T follicular helper cell (primary cell): ENCODE measurements at regions not wholly inside any gene's neighbourhood (a gene's known extent, or its start where the extent isn't known, plus 50 kb on each side); places are given as distances from the start of the nearest gene placed in this dataset.

ENCODE experiments used
- DNase-seq: peaks from one replicate; pipeline ENCODE4 v3.0.0-alpha.2; 2020; ENCODE audit warnings: low read depth

DNA sequence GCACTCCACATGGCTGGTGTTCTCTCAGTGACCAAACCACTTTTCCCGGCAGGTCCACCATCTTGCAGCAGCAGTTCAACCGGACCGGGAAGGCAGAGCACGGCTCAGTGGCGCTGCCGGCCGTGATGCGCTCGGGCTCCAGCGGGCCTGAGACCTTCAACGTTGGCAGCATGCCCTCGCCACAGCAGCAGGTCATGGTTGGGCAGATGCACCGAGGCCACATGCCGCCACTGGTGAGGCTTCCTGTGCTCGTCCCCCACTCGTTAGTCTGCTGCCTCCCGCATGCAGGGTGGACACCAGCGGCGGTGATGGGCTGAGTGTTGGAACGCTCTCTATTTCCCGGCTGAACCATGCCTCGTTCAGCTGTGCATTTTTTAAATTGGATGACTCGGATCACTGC, 344.9 kb upstream of the TPM1 start:
- no peak for DNase-seq

DNA sequence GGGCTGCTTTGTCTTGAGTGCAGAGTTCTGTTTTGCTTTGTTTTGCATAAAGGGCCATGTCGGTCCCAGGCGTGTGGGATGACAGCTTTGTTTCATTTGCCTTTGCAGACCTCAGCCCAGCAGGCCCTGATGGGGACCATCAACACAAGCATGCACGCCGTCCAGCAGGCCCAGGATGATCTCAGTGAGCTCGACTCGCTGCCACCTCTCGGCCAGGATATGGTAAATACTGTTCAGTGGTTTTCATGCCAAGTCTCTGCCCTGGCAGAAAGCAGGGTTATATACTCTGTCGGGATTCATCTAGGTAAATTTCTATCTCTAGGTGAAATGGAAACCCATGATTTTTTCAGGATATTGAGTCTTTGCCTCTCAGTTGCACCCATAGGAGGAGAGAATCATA, 343.9 kb upstream of the TPM1 start:
- DNase-seq, result no peak

DNA sequence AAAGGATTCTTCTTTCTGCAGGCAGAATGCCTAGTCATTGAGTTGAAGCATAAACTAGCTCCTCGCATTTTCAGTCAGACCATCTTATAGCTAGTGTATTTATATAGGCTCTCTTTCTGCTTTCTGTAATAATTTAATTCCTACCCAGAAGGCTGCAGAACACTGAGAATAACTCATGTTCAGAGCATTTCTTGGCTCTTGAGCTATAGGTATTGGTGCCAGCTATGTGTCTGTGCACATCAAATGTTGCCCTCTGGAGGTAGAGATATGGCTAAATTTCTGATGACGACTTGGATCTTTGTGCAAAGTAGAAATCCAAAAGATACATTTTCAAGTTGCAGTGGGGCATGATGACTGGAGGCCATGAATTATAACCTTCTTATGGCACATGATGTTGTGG, 336.2 kb upstream of the TPM1 start:
- no peak for DNase-seq

GRCh38 chr15:62708470-62708869, 334.1 kb upstream of the TPM1 start:
- no peak for DNase-seq

DNA sequence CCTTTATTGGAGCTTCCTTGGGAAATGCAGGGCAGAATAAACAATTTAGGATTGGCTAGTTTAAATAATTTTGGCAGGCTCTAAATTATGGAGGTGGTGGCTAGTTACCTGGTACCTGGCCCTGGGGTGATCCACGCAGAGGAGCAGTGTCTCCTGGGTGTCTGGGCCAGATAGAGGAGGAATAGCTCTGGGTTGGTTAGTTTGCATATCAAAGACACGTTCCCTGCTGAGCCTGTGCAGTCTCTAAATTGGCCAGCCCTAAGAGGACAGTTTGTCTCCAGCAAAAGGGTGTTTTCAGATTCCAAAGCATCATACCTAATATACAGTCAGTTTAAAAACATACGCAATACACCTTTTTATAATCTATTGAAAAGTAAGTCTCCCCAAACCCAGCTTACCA, 333.3 kb upstream of the TPM1 start:
- DNase-seq, result no peak

DNA sequence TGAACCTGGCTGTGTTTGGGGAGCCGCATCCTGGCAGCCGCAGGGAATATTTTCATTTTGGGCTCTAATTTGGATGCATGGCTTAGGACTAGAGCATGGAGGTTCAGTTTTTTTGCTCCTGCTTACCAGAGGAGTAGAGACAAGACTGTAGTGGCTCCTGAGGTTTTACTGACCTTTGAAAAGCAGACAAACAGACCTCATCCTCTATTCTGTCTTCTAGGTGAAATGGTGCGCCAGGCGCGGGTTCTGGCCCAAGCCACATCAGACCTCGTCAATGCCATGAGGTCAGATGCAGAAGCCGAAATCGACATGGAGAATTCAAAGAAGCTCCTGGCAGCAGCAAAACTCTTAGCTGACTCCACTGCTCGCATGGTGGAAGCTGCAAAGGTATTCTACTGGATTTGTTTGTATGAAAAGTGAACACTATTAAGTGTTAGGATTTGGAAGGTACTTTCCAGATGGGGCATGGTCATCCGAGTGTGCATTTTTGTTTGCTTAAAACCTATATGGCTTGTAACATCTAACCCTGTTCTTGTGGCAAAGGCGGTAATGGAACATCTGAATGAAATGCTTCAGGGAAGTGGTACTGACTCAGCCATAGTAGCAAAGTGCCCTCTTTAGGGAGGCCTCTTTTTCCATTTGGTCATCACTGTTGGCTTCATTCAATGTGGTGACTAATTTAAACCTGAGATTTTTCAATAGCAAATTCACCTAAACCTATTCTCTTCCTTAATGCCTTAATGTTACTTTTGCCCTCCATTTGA, 330.7 kb upstream of the TPM1 start:
- no peak for DNase-seq

DNA sequence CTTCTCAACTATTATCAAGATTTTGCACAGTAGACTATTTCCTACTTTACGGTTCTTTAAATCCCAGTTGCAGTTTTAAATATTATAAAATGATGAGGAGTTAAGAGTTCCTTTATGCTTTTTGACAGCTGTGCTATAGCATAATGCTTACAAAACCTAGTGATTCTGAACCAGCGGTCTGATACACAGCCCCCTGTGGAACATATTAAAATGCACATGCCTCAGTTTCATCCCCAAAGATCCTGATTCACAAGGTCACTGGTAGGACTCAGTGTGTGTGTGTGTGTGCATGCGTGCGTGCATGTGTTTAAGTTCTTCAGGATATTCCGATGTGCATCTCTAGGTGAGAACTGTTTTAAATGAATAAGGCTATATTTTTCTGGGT, 330.1 kb upstream of the TPM1 start:
- DNase-seq, result no peak

GRCh38 chr15:62715946-62716345, 326.6 kb upstream of the TPM1 start:
- no peak for DNase-seq

- no peak for DNase-seq
Observed at GRCh38 chr15:62717496-62717895, 325.1 kb upstream of the TPM1 start.

DNA sequence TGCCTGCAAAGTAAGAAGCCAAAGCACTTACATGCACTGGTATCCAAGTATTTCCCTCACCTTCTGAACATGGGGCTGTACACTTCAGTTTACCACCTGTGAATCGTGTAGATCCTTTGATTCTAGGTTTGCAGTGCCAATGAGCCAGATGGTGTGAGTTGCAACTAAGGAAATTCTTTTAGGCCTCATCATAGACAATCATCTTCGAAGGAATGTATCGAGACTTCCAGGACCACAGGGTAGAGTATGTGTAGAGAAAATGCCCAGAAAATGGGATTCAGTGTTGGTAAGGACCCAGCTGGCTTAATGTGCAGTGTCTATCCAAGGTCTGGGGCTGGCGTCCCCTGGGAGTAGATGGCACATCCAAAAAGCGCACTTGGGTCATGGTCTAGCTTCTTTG, 323.2 kb upstream of the TPM1 start:
- DNase-seq, result no peak

DNA sequence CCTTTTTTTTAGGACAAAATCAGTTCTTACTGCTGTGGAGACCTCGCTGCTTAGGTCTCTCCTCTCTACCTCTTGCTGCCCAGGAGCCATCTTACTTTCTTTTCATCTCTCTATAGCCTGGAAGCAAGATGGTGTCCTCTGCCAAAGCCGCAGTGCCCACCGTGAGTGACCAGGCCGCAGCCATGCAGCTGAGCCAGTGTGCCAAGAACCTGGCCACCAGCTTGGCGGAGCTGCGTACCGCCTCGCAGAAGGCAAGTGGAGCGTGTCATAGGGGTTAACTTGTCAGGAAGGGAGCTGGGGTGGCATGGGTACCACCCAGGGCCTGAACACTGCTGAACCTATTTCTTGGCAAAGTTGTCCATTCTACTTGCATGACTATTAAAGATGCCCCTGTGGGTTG, 320.3 kb upstream of the TPM1 start:
- DNase-seq, result no peak

DNA sequence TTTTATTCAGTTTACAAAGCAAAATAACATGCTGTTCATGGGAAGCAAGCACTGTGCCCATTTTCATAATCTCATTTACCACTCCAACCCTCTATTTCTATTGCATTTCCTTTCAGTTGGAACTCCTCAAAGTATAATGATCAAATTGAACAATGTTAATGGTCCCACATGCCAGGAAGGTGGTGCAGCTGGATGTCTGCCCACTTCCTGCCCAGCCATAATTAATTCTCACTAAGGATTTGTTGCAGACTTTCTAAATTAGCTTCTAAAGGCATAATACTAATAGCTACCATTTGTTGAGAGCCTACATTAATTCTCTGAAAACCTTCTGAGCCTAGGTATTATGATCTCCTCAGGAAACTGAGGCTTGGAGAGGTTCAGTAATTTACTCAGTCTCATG, 316.1 kb upstream of the TPM1 start:
- DNase-seq, result no peak

- DNase-seq, result no peak
Observed at GRCh38 chr15:62727501-62727900, 315.0 kb upstream of the TPM1 start.

GRCh38 chr15:62730825-62731224, 311.7 kb upstream of the TPM1 start:
- no peak for DNase-seq

GRCh38 chr15:62732078-62732477, 310.5 kb upstream of the TPM1 start:
- DNase-seq, result no peak

GRCh38 chr15:62734706-62735105, 307.8 kb upstream of the TPM1 start:
- no peak for DNase-seq

DNA sequence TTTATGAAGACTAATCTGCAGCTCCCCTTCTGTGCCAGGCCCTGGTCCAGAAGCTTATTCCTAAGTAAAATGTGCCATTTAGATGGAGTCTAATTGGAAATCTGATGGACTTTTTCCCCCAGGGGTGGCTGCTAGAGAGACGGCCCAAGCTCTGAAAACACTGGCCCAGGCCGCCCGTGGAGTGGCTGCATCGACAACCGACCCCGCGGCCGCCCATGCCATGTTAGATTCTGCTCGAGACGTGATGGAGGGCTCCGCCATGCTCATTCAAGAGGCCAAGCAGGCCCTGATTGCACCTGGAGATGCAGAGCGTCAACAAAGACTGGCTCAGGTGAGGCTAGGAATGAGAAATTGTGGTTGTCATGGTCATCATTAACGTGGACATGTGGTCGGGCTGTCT, 305.8 kb upstream of the TPM1 start:
- DNase-seq, result no peak

DNA sequence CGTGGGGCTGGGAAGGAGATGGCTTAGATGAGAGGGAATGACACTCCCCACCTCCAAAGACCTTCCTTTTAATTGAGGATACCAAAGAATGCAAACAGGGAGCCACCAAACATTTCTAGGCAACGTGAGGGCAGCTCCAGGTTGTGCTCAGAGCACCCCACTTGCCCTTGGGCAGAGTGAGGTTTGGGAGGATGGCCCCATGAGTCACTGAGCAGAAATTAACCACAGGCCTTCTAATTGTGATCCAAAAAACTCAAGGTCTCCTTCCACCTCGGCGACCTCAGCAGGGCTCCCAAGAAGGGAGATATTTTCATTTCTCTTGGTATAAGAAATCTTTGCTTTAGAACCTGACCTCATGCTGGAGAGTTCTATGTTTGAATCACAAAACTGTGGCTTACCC, 305.0 kb upstream of the TPM1 start:
- no peak for DNase-seq

GRCh38 chr15:62739082-62739481, 303.5 kb upstream of the TPM1 start:
- no peak for DNase-seq

GRCh38 chr15:62739507-62739906, 303.0 kb upstream of the TPM1 start:
- no peak for DNase-seq

DNA sequence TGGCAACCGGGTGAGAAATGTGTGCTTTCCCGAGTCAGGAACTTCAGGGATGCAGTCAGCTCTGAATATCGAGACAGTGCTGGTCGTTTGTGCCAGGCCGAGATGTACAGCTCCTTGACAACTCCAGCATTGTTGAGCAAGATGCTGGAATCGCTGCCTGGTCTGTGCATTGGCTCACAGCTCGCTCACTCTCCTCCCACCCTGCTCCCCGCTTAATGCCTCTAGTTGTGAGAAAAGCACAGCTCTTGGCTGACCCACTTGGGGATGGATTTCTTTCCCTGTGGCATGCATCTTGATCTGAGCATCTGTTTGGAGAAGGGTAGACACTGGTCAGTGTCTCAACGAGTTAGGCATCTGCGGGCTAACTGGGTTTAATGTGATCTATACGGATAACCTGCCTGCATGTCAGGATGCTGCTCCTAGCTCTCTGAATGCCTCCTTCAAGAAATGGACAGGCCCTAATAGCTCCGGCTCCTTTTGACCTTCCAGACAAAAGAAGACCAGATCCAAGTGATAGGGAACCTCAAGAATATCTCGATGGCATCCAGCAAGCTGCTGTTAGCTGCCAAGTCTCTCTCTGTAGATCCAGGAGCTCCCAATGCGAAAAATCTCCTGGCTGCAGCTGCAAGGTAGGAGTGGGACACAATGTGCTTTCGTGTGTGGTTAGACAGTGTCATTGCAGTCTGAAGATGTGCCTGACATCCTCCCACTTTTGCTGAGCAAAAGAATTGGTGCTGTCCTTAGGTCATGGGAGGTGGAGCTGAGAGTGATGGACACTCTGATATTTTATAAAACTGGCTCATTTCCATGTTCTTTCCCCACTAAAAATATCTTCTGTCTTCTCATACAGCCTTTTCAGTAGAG, 302.2 kb upstream of the TPM1 start:
- DNase-seq, result no peak

DNA sequence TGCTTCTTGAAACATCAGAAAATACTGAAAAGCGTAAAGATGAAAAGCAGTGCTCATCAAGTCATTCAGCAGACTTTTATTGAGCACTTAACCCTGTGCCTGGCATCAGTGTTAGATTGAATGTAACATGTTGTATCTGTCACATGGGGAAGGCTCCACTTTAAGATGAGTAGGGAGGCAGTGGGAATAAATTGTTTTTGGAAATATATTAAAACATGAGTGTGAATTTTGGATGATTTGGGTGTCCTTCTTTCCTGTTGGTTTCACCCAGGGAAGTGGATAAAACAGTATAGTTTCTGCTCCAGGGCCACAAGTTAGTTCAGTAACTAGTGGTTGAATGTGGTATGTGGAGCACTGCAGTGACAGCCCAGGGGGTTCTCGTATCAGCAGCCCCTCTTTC, 301.4 kb upstream of the TPM1 start:
- DNase-seq, result no peak

DNA sequence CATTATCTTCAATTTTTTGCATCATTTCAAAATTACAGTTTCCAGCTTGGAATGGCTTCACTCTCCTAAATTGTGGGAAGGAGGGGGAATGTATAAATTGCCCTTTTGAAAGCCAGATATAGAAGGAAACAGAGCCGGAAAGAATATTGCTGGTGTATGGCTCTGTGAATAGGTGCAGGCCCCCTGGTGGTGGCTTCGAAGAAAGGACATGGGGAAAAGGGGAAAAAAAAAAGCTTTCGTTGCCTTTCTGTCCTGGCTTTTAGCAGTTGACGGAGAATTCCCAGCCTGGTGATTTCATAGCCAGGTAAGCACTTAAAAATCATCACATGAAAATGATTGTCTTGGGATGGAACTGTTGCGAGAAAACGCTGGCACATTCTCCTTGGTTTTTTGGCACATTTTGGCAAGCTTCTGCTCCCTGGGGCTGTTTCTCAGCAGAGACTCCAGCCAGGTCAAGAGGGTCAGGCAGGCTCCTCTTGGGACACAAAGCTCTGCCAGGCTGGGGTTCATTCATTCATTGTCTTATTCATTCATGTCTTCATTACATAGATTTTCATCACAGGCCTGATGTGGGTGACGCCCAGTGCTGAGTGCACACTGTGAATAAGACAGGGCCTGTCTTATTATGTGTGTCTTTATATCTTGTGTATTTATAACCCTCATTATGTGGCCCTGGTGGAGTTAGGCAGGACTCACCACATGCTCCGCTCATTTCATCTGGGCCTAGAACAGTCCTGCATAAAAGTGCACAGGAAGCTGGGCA, 300.0 kb upstream of the TPM1 start:
- DNase-seq, result no peak
